MM.1S (cell line): ENCODE measurements at regions not wholly inside any gene's neighbourhood (a gene's known extent, or its start where the extent isn't known, plus 50 kb on each side); places are given as distances from the start of the nearest gene placed in this dataset.
A peak's percentile ranks its signal among the peaks of the same experiment; 100 is the strongest.

Experiments
- DNase-seq: peaks from one replicate; pipeline ENCODE4 v3.0.0-alpha.2; 2015
- H2AFZ ChIP-seq: fragments of 300-600 bp; sonication (generic); 2 replicates; pipeline ENCODE4 v1.6.0; 2016; ENCODE audit warnings: antibody characterized with exemption, low read length
- H3F3A ChIP-seq: fragments of 300-600 bp; sonication (generic); 2 replicates; pipeline ENCODE4 v1.6.1; 2016; ENCODE audit warnings: mild to moderate bottlenecking, antibody characterized with exemption, low read length, moderate library complexity, mixed read lengths; ENCODE audit not compliant: insufficient read depth
- H3K27ac ChIP-seq: fragments of 300-600 bp; sonication (generic); 2 replicates; pipeline ENCODE4 v1.5.1; 2016; ENCODE audit warnings: mild to moderate bottlenecking, low read length
- H3K27me3 ChIP-seq: fragments of 300-600 bp; sonication (generic); replicated peaks from 2 replicates; pipeline ENCODE4 v1.6.0; 2016; ENCODE audit warnings: low read length; ENCODE audit not compliant: insufficient read depth
- H3K36me3 ChIP-seq: fragments of 300-600 bp; sonication (generic); replicated peaks from 2 replicates; pipeline ENCODE4 v1.6.1; 2016; ENCODE audit warnings: mild to moderate bottlenecking, low read length, mixed read lengths; ENCODE audit not compliant: insufficient read depth
- H3K4me1 ChIP-seq: fragments of 300-600 bp; sonication (generic); 2 replicates; pipeline ENCODE4 v1.6.1; 2016; ENCODE audit warnings: low read length, mixed read lengths
- H3K4me2 ChIP-seq: fragments of 300-600 bp; sonication (generic); 2 replicates; pipeline ENCODE4 v1.6.0; 2016; ENCODE audit warnings: low read depth, low read length
- H3K4me3 ChIP-seq: fragments of 300-600 bp; sonication (generic); 2 replicates; pipeline ENCODE4 v1.5.1; 2016; ENCODE audit warnings: low read length, mixed read lengths
- H3K79me2 ChIP-seq: fragments of 300-600 bp; sonication (generic); 2 replicates; pipeline ENCODE4 v1.6.1; 2016; ENCODE audit warnings: mixed run types, low read length, mixed read lengths
- H3K9ac ChIP-seq: fragments of 300-600 bp; sonication (generic); 2 replicates; pipeline ENCODE4 v1.6.1; 2016; ENCODE audit warnings: low read length, mixed read lengths
- H3K9me2 ChIP-seq: fragments of 300-600 bp; sonication (generic); replicated peaks from 2 replicates; pipeline ENCODE4 v1.6.1; 2016; ENCODE audit warnings: mild to moderate bottlenecking, low read length, mixed read lengths; ENCODE audit not compliant: insufficient read depth
- H3K9me3 ChIP-seq: fragments of 300-600 bp; sonication (generic); replicated peaks from 2 replicates; pipeline ENCODE4 v1.6.1; 2016; ENCODE audit warnings: mild to moderate bottlenecking, low read length, mixed read lengths; ENCODE audit not compliant: insufficient read depth
- H4K20me1 ChIP-seq: fragments of 300-600 bp; sonication (generic); 2 replicates; pipeline ENCODE4 v1.6.1; 2016; ENCODE audit warnings: mild to moderate bottlenecking, low read length, moderate library complexity, mixed read lengths; ENCODE audit not compliant: insufficient read depth
- EZH2 ChIP-seq: fragments of 300-600 bp; sonication (generic); optimal IDR thresholded peaks from 2 replicates; pipeline ENCODE3; 2017; ENCODE audit warnings: low read depth, mild to moderate bottlenecking, antibody characterized with exemption, low read length, mixed read lengths
- EZH2phosphoT487 ChIP-seq: fragments of 300-600 bp; sonication (generic); IDR thresholded peaks from 2 replicates; pipeline ENCODE4 v1.6.1; 2018; ENCODE audit warnings: antibody characterized with exemption, low read length
- TF ChIP-seq, protein P1 (sequence below): fragments of 300-600 bp; sonication (generic); IDR thresholded peaks from 2 replicates; pipeline ENCODE4 v1.5.1; 2016; ENCODE audit warnings: antibody characterized with exemption, low read length, mixed read lengths

DNA sequence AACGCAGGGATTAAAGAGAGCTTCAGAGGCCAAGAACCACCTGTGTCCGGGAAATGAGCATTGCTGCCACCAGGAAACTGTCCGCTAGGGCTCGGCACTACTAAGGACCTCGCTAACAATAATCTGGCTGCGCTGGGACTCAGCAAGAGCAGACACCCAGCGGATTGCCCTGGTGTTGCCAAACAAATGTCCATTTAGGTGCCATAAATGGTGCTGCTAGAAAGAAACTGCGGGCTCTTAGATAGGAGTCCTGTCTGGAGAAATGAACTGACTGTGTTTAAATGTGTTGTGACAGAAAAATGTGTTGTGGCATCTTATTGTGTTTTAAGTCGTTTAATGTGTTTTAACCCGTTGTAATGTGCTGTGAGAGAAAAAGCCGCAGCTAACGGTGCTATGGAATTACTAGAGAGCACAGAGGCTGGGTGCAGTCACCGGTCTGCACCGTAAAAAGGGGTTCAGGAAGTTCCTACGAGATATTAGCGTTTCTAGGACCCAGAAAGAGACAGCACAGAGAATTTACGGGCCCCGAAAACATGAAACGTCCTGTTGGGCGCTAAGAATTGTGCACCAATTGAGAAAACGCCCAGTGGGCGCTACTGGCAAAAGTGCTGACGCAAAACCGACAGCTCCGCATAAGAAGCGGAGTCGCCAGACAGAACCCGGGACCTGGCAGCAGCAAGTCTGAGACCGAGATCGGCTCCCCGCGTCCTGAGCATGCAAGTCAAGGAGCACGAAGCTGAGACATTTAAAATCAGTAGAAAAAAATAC, 90.6 kb downstream of the ANXA2R start:
- Histone ChIP-seq H3K4me1 (peaks cover 11% of the 10 kb centered on the region), H3K27me3 (no peaks in the 10 kb centered on the region), H3K9me2 (no peaks in the 10 kb centered on the region), H4K20me1 (no peaks in the 10 kb centered on the region), H3F3A (peaks cover 45% of the 10 kb centered on the region), H3K9me3 (no peaks in the 10 kb centered on the region), H3K4me2 (peak overlapping the region; percentile 83), H2AFZ (peak overlapping the region; percentile 81), H3K36me3 (no peaks in the 10 kb centered on the region), H3K79me2 (peaks cover 5% of the 10 kb centered on the region; the same call in 1 of the 2 replicates), H3K27ac (peak overlapping the region; percentile 93), H3K9ac (peak overlapping the region; percentile 82), H3K4me3 (peak overlapping the region; percentile 69)
- DNase-seq, result peak; percentile 95
- TF ChIP-seq, protein P1, sequence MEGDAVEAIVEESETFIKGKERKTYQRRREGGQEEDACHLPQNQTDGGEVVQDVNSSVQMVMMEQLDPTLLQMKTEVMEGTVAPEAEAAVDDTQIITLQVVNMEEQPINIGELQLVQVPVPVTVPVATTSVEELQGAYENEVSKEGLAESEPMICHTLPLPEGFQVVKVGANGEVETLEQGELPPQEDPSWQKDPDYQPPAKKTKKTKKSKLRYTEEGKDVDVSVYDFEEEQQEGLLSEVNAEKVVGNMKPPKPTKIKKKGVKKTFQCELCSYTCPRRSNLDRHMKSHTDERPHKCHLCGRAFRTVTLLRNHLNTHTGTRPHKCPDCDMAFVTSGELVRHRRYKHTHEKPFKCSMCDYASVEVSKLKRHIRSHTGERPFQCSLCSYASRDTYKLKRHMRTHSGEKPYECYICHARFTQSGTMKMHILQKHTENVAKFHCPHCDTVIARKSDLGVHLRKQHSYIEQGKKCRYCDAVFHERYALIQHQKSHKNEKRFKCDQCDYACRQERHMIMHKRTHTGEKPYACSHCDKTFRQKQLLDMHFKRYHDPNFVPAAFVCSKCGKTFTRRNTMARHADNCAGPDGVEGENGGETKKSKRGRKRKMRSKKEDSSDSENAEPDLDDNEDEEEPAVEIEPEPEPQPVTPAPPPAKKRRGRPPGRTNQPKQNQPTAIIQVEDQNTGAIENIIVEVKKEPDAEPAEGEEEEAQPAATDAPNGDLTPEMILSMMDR, result peak; percentile 71
- TF ChIP-seq EZH2, result no peak

DNA sequence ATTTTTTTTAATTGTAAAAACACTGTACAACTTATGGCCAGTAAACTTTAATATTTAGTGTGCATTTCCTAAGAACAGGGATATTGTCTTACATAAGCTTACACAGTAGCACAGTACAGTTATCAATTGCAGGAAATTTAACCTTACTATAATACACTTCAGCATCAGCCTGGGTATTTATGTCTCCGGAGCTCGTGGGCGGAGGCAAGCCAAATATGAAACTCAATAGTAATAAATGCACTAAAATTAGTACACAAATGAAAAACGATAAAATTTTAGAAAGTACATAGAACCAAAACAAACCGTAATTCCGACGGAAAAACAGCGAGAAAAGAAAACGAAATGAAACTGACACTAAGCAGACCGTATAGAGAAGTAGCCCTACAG, 91.2 kb downstream of the ANXA2R start:
- H3K4me3 ChIP-seq, result peak overlapping the region; percentile 69
- peaks cover 11% of the 10 kb centered on the region for H3K4me1 ChIP-seq
- DNase-seq, result no peak
- TF ChIP-seq EZH2phosphoT487, result no peak
- TF ChIP-seq, protein P1, result no peak
- TF ChIP-seq EZH2, result no peak
- H3K36me3 ChIP-seq, result no peaks in the 10 kb centered on the region
- no peaks in the 10 kb centered on the region for H4K20me1 ChIP-seq
- no peaks in the 10 kb centered on the region for H3K27me3 ChIP-seq
- H3K4me2 ChIP-seq, result peak overlapping the region; percentile 83
- peaks cover 45% of the 10 kb centered on the region for H3F3A ChIP-seq
- H3K9me2 ChIP-seq, result no peaks in the 10 kb centered on the region
- peak overlapping the region; percentile 58 for H2AFZ ChIP-seq
- peak overlapping the region; percentile 93; the same call in 1 of the 2 replicates for H3K27ac ChIP-seq
- H3K79me2 ChIP-seq, result peaks cover 5% of the 10 kb centered on the region; the same call in 1 of the 2 replicates
- peak overlapping the region; percentile 17; the same call in 1 of the 2 replicates for H3K9ac ChIP-seq
- H3K9me3 ChIP-seq, result no peaks in the 10 kb centered on the region

DNA sequence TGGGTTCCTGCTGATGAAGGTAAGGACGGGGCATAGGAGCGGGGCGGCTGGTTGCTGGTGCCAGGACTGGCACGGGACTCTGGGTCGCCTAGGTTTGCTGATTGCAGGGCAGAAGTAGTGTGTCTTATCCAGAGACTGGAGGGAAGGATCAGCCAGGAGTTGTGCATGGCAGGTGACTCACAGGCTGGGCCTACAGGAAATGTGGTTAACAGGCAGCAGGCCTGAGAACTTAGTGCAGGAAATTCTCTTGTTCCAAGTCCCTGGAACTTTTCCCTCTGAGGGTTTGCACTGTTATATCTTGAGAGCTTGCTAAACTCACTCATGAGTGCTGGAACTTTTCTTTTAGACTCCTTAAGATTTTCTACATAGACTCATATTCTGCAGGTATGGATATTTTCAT, 95.1 kb downstream of the ANXA2R start:
- Histone ChIP-seq H2AFZ (no peak overlapping the region), H3K4me2 (no peak overlapping the region), H3K9me3 (no peaks in the 10 kb centered on the region), H3K4me1 (peaks cover 5% of the 10 kb centered on the region; the same call in 1 of the 2 replicates), H3K9me2 (no peaks in the 10 kb centered on the region), H3K79me2 (no peaks in the 10 kb centered on the region), H3F3A (peaks cover 15% of the 10 kb centered on the region), H4K20me1 (no peaks in the 10 kb centered on the region), H3K9ac (no peak overlapping the region), H3K27me3 (no peaks in the 10 kb centered on the region), H3K36me3 (no peaks in the 10 kb centered on the region), H3K27ac (no peak overlapping the region), H3K4me3 (no peak overlapping the region)
- TF ChIP-seq, protein P1, result no peak
- TF ChIP-seq EZH2 (no peak), EZH2phosphoT487 (no peak)
- DNase-seq, result no peak
